NCI-H526 (cell line): ENCODE measurements at regions not wholly inside any gene's neighbourhood (a gene's known extent, or its start where the extent isn't known, plus 50 kb on each side); places are given as distances from the start of the nearest gene placed in this dataset.
"Not testable (repeated sequence)": the region's sequence is repeated elsewhere in the genome, so short reads cannot be mapped to it uniquely, and the experiment has no call there.

ENCODE experiments used
- DNase-seq, 2 experiments: peaks; one replicate each; lab custom pipeline; 2025; lab: John Stamatoyannopoulos, UW

DNA sequence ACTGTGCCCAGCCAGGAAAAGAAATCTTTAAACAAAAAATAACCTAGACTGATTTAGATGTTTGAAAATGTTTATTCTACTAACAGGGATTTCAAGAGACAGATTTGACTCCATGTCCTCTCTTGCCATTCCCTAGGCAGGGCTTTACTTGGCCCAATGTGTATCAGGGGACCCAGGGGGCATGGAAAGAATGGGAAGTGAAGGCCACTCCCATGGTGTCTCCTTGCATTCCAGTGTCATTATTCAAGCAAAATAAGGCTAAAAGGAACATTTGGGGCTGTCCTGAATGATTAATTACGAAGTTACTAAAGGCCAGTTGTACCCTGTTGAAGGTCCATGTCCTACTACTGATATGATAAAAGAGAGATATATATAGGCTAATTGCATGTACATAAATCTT is 151.9 kb upstream of the ATF7IP start:
- DNase-seq: no peak

DNA sequence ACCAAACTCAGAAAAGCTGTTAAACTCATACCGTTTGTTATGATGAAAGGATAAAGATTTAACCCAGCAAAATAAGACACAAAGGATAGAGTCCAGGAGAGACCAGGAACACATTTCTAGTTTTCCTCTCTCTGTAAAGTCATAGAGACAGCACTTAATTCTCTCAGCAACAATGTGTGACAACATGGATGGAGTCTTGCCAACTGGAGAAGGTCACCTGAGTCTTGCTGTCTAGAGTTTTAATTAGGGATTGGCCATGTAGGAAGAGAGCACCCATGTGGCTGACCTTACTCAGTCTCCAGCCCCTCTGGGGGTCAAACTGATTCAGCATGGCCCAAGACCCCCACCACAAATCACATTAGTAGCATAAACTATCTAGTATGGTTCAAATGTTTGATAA is 151.0 kb upstream of the ATF7IP start:
- DNase-seq: no peak

GRCh38 chr12:14215949-14216348 is 149.5 kb upstream of the ATF7IP start:
- DNase-seq: not testable (repeated sequence)

DNA sequence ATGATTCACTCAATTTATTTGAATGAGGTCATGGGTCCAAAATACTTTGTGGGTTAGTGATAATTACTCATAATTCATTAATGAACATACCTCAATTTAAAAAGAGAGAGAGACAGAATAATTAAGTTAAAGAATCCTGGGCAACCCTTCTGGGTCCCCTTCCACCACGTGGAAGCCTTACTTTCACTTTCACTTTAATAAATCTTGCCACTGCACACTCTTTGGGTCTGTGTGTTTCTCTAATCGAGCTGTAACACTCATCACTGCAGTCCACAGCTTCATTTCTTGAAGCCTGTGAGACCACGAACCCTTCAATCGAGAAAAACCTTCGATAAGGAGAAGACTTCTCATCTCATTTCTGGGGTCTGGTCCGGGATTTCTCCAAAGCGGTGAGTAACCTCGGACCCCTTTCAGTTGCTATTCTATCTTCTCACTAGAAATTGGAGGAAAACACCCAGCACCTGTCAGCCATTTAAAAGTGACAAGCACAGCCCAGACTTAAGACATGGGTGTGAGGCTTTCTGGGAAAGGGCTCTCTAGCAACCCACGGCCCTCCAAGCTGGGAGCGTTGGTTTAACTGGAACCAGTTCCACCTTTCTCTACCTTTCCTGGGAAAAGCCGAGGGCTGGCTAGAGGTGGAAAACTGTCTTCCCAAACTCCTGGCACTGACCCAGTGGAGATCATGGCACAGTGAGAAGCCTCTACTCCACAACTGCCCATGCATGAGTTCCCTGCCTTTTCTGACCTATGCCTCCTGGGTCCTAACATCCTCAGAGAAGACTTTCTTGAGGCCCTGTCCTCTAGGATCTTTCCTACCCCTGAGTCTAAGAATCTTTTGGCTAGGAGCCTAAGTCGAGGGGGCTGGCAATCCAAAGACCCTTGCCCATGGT is 148.8 kb upstream of the ATF7IP start:
- DNase-seq: no peak

- DNase-seq: no peak
These were observed 146.3 kb upstream of the ATF7IP start for GRCh38 chr12:14219156-14219555.

DNA sequence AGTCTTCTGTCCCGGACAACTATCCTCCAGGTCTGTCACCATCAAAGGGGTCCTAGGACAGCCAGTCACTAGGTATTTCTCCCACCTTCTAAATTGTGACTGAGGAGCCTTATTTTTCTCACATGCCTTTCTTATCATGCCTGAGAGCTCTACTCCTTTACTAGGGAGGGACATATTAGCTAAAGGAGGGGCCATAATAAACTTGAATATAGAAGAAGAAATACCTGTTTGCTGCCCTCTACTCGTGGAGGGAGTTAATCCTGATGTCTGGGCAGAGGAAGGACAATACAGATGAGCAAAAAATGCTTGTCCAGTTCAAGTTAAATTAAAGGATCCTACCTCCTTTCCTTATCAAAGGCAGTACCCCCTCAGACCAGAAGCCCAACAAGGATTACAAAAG is 145.8 kb upstream of the ATF7IP start:
- DNase-seq: not testable (repeated sequence)

GRCh38 chr12:14225064-14225463 is 140.4 kb upstream of the ATF7IP start:
- no peak for DNase-seq

GRCh38 chr12:14235176-14235575 is 130.3 kb upstream of the ATF7IP start:
- not testable (repeated sequence) for DNase-seq

GRCh38 chr12:14236641-14237040 is 128.8 kb upstream of the ATF7IP start:
- not testable (repeated sequence) for DNase-seq

GRCh38 chr12:14238221-14238792 is 127.2 kb upstream of the ATF7IP start:
- peak in 1 of 2 experiments; percentile 37 for DNase-seq

- peak; percentile 77 to 82 for DNase-seq
These were observed 126.0 kb upstream of the ATF7IP start for GRCh38 chr12:14239350-14239934.

- DNase-seq: peak; percentile 46 to 58
These were observed 125.3 kb upstream of the ATF7IP start for GRCh38 chr12:14239935-14240872.

- no peak for DNase-seq
These were observed 124.6 kb upstream of the ATF7IP start for GRCh38 chr12:14240873-14241220.

- not testable (repeated sequence) for DNase-seq
These were observed 122.7 kb upstream of the ATF7IP start for GRCh38 chr12:14242825-14243224.

DNA sequence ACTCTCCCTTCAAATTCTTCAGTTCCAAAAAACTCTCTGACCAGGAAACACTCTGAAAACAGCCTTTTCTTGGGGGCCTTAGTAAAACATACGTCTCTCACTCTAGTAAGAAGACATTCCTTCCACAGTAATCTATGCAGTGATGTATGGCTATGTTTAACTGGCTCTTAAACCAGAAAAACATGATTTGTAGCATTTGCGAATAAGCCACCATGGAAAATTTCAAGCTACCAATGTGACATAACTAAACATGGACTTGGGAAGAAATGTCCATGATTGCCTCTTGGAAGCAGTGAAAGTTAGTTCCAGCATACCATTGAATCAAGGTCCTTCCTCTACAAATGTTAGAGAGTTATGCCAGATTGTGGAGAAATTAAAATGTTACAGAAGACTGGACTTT is 121.5 kb upstream of the ATF7IP start:
- no peak for DNase-seq

DNA sequence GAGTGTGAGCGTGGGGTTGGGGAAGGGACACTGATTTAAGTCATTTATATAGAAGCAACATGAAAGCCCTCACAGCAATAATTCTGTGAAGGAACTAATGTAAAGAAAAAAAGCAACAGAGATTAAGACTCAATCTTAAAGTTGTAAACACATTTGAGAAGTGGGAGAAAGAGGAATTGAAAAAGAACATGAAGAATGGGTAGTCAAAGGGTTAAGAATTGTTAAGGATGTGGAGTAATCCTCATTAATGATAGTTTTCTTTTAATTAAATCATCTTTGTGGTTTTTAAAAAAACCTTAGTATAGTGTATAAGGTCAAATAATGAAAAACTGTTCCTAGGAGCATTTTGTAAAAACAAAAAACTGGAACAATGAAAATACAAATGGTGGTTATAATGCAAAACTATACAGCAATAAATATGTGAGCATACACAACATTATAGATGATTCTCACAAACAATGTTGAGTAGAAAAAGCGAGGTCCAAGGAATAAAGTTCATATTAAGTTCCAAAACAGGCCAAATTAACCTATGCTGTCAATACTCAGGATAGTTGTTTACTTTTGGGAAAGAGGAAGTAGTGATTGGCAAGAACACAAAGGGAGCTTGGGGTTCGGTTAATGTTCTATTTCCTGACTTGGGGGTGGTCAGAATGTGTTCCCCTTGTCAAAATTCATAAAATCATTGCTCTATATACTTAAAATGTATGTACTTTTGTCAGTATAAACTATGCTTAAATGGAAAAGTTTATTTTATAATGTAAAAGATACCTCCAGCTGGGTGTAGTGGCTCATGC is 120.4 kb upstream of the ATF7IP start:
- DNase-seq: no peak

DNA sequence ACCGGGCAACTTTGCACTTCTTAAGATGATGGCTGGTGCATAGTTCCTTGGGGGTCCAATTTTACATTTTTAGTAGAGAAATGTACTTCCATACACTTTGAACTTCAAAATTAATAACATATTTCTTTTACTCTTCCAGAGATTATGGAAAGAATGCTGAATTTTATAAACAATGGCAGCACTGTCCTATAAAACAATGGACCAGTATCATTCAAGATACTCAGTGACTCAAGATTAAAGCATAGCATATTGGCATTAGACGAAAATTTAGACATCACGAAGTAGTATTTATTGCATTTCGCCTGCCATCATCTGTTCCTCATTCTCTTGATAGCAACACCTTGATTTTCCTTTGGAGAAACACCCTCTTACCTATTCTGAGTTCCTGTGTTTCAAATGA is 118.3 kb upstream of the ATF7IP start:
- DNase-seq: no peak

DNA sequence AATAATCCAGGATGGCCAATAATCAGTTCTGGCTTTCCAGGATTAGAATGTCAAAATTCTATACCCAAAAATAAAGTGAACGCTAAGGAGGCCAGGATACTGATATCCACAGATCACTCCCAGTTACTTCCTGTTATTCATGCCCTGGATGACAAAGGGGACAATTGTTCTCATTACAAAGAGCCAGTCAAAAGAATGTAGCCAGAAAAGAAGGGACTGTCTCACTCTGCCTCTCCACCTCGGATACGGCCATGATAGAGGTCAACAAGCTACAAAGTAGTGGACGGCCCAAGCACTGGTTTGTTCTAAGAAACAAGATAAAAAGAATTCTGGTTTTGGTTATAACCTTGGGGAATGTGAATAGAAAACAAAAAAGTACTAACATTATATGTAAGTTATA is 116.1 kb upstream of the ATF7IP start:
- DNase-seq: peak in 1 of 2 experiments; percentile 8

DNA sequence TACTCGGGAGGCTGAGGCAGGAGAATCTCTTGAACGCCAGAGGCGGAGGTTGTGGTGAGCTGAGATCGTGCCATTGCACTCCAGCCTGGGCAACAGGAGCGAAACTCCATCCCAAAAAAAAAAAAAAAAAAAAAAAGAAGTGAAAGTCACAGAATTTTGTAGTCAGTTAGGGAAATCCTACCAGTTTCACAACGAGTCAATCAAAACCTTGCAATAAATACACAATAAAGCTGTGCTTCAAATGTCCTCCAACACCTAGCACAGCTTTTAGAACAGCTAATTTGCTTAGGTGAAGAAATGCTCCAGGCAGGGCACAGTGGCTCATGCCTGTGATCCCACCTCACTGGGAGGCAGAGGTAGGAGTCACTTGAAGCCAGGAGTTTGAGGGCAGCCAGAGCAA is 112.8 kb upstream of the ATF7IP start:
- no peak for DNase-seq

DNA sequence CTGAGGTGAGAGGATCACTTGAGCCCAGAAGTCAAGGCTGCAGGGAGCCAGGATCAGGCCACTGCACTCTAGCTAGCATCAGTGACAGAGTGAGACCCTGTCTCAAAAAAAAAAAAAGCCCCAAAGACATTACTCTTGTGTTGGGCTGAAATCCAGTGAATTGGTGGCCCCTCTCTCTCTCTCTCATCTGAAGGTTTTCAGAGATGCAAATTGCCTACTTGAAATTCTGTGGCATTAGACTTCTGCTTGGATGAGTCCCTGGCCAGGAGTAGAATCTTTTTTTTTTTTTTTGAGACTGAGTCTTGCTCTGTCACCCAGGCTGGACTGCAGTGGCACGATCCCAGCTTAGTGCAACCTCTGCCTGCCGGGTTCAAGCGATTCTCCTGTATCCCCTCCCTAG is 112.0 kb upstream of the ATF7IP start:
- DNase-seq: no peak

- DNase-seq: no peak
These were observed 110.7 kb upstream of the ATF7IP start for GRCh38 chr12:14254781-14255180.
